Stimulated activated CD8-positive, alpha-beta memory T cell treated with anti-CD3 and anti-CD28 coated beads, Interleukin-4, amount 100 ng/mL, for 4 hours (primary cell): ENCODE measurements at regions not wholly inside any gene's neighbourhood (a gene's known extent, or its start where the extent isn't known, plus 50 kb on each side); places are given as distances from the start of the nearest gene placed in this dataset.
"Not testable (repeated sequence)": the region's sequence is repeated elsewhere in the genome, so short reads cannot be mapped to it uniquely, and the experiment has no call there.

Experiments
- DNase-seq, 2 donors: peaks; one replicate each; pipeline ENCODE4 v3.0.0-alpha.2; 2020; ENCODE audit warnings: low read depth in 2 of 2, low spot score in 1 of 2

GRCh38 chr16:79902351-79902750, 301.8 kb upstream of the MAF start:
- no peak for DNase-seq

GRCh38 chr16:79901522-79901921, 301.0 kb upstream of the MAF start:
- DNase-seq: no peak

- DNase-seq: no peak
Observed at GRCh38 chr16:79899716-79900115, 299.2 kb upstream of the MAF start.

GRCh38 chr16:79899316-79899715, 298.8 kb upstream of the MAF start:
- DNase-seq: no peak

GRCh38 chr16:79898703-79899102, 298.2 kb upstream of the MAF start:
- no peak for DNase-seq

GRCh38 chr16:79897453-79898146, 297.1 kb upstream of the MAF start:
- no peak for DNase-seq

GRCh38 chr16:79897104-79897452, 296.5 kb upstream of the MAF start:
- no peak for DNase-seq

- no peak for DNase-seq
Observed at GRCh38 chr16:79895917-79896203, 295.3 kb upstream of the MAF start.

GRCh38 chr16:79895053-79895916, 294.7 kb upstream of the MAF start:
- DNase-seq: no peak

- DNase-seq: no peak
Observed at GRCh38 chr16:79893445-79893844, 292.9 kb upstream of the MAF start.

GRCh38 chr16:79892278-79892677, 291.7 kb upstream of the MAF start:
- DNase-seq: no peak

- DNase-seq: no peak
Observed at GRCh38 chr16:79891458-79891857, 290.9 kb upstream of the MAF start.

GRCh38 chr16:79887541-79888540, 287.3 kb upstream of the MAF start:
- no peak for DNase-seq

- no peak for DNase-seq
Observed at GRCh38 chr16:79885320-79885719, 284.8 kb upstream of the MAF start.

- no peak for DNase-seq
Observed at GRCh38 chr16:79883494-79883893, 283.0 kb upstream of the MAF start.

GRCh38 chr16:79882340-79883005, 281.9 kb upstream of the MAF start:
- no peak for DNase-seq

- DNase-seq: not testable (repeated sequence)
Observed at GRCh38 chr16:79881107-79881506, 280.6 kb upstream of the MAF start.

GRCh38 chr16:79876332-79876730, 275.8 kb upstream of the MAF start:
- no peak for DNase-seq

GRCh38 chr16:79874391-79874790, 273.9 kb upstream of the MAF start:
- no peak for DNase-seq

- no peak for DNase-seq
Observed at GRCh38 chr16:79873825-79874224, 273.3 kb upstream of the MAF start.

GRCh38 chr16:79871906-79872305, 271.4 kb upstream of the MAF start:
- DNase-seq: no peak
